Adrenal gland (tissue), 5 donors: ENCODE measurements at regions not wholly inside any gene's neighbourhood (a gene's known extent, or its start where the extent isn't known, plus 50 kb on each side); places are given as distances from the start of the nearest gene placed in this dataset.

Experiments used
- POLR2A ChIP-seq, 2 donors: fragments of 450-650 bp; IDR thresholded peaks; one replicate each; pipeline ENCODE4 v1.6.1; 2017; ENCODE audit warnings: antibody characterized with exemption in 2 of 2, mild to moderate bottlenecking in 2 of 2, moderate library complexity in 1 of 2
- TF ChIP-seq, protein P1 (sequence below), 6 experiments: fragments of 450-650 bp in 4 of 6; fragments of 200-600 bp in 2 of 6; sonication (generic) in 1 of 6; IDR thresholded peaks; 1 replicate in 5 of 6; 2 replicates in 1 of 6; pipeline versions ENCODE4 v1.5.1 to v1.8.0; 2016 to 2021; ENCODE audit warnings: antibody characterized with exemption in 6 of 6, mild to moderate bottlenecking in 2 of 6, moderate library complexity in 1 of 6
- donor health status: DM: no; HTN: no; CAD: no.

DNA sequence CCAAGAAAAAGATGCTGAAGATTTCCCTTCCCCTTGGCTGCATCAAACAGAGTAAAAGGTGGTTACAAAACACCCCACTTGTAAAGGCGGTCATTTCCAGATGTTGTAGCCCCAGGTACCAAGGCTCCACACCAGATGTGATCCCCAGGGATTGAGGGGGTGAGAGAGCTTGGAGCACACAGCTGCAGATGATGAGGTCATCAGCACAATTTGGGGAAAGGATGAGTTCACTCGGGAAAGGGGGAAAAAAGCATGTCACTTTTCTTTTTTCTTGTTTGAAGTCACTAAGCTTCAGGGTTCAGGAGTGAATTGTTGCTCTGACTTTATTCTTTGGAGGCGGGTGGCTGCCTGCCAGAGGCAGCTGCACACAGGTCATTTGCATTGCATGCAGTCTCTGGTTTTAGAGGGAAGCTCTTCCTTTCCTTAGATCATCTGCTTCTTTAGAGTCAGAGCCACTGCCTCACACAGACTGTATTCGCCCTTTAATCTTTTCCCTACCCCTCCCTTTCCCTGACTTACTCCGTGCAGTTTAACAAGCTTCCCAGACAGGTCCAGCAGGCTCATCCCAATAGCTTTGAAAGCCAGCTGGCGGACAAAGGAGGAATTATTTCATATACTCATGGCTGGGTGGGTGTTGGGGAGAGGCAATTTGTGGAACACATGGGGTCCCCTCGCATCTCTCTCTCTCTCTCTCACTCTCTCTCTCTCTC is 409.3 kb upstream of the SLC24A2 start:
- TF ChIP-seq POLR2A (IDR thresholded peaks at IDR 0.05) = no peak
- TF ChIP-seq, protein P1, sequence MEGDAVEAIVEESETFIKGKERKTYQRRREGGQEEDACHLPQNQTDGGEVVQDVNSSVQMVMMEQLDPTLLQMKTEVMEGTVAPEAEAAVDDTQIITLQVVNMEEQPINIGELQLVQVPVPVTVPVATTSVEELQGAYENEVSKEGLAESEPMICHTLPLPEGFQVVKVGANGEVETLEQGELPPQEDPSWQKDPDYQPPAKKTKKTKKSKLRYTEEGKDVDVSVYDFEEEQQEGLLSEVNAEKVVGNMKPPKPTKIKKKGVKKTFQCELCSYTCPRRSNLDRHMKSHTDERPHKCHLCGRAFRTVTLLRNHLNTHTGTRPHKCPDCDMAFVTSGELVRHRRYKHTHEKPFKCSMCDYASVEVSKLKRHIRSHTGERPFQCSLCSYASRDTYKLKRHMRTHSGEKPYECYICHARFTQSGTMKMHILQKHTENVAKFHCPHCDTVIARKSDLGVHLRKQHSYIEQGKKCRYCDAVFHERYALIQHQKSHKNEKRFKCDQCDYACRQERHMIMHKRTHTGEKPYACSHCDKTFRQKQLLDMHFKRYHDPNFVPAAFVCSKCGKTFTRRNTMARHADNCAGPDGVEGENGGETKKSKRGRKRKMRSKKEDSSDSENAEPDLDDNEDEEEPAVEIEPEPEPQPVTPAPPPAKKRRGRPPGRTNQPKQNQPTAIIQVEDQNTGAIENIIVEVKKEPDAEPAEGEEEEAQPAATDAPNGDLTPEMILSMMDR (IDR thresholded peaks at IDR 0.05) = no peak
